ENCODE measurements at regions not wholly inside any gene's neighbourhood (a gene's known extent, or its start where the extent isn't known, plus 50 kb on each side); places are given as distances from the start of the nearest gene placed in this dataset.

DNA sequence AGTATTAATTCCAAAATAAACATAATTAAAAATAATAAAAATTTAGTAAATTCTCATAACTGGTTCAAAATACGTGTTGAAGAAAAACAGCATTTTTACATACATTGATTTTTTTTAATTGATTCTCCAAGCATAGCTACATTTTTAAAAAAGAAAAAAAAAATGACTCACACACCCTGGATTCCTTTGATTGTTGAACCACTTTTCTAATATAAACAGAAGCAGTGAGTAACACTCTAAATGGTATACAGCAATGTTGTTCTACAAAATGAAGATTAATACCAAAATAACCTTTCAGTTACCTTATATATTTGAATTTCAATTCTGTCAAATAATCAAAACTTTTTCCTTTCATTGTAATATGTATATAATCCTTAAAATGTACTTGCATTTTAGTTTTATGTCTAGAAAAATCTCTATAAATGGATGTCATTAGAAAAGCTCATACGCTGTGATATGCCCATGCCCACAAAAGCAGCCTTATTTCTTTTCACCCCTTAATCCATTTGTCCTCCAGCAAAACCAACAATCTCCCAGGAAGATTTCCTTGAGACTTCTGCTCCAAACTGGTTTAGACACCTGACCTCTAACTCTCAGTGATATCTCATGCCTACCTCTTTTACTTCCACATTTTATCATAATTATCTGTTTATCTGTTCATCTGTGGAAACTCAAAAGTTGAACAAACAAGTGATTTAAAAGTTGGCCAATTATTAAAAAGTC, 246.4 kb upstream of the NR5A2 start:
- no peak overlapping the region for H3K4me3 ChIP-seq
- no peak overlapping the region for H3K9ac ChIP-seq (ENCODE audit: insufficient read depth in 1 of 2, low read length in 2 of 2)
- ATAC-seq (ENCODE audit: insufficient read depth, low FRiP score) (no peak), DNase-seq (no peak)
- TF ChIP-seq, protein P1, sequence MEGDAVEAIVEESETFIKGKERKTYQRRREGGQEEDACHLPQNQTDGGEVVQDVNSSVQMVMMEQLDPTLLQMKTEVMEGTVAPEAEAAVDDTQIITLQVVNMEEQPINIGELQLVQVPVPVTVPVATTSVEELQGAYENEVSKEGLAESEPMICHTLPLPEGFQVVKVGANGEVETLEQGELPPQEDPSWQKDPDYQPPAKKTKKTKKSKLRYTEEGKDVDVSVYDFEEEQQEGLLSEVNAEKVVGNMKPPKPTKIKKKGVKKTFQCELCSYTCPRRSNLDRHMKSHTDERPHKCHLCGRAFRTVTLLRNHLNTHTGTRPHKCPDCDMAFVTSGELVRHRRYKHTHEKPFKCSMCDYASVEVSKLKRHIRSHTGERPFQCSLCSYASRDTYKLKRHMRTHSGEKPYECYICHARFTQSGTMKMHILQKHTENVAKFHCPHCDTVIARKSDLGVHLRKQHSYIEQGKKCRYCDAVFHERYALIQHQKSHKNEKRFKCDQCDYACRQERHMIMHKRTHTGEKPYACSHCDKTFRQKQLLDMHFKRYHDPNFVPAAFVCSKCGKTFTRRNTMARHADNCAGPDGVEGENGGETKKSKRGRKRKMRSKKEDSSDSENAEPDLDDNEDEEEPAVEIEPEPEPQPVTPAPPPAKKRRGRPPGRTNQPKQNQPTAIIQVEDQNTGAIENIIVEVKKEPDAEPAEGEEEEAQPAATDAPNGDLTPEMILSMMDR (IDR thresholded peaks at IDR 0.05; ENCODE audit: control extremely low read depth, extremely low read depth): no peak
- no peaks in the 10 kb centered on the region for H3K36me3 ChIP-seq (ENCODE audit: control insufficient read depth in 4 of 4, insufficient read depth in 4 of 4, low read length in 4 of 4)
- no peak overlapping the region for H3K27ac ChIP-seq (ENCODE audit: low read depth in 1 of 2, low read length in 1 of 2)
- H3K4me1 ChIP-seq (ENCODE audit: control insufficient read depth in 5 of 5, insufficient read depth in 5 of 5, low read length in 5 of 5): no peaks in the 10 kb centered on the region
- no peaks in the 10 kb centered on the region for H3K9me3 ChIP-seq (ENCODE audit: control insufficient read depth in 4 of 4, insufficient read depth in 3 of 4, low read length in 3 of 4)
- H3K27me3 ChIP-seq (ENCODE audit: control insufficient read depth in 3 of 3, insufficient read depth in 3 of 3, low read length in 2 of 3): no peaks in the 10 kb centered on the region
- 93 to 97% methylated on average over 2 of the region's 2 CpGs for WGBS, 2 donors

DNA sequence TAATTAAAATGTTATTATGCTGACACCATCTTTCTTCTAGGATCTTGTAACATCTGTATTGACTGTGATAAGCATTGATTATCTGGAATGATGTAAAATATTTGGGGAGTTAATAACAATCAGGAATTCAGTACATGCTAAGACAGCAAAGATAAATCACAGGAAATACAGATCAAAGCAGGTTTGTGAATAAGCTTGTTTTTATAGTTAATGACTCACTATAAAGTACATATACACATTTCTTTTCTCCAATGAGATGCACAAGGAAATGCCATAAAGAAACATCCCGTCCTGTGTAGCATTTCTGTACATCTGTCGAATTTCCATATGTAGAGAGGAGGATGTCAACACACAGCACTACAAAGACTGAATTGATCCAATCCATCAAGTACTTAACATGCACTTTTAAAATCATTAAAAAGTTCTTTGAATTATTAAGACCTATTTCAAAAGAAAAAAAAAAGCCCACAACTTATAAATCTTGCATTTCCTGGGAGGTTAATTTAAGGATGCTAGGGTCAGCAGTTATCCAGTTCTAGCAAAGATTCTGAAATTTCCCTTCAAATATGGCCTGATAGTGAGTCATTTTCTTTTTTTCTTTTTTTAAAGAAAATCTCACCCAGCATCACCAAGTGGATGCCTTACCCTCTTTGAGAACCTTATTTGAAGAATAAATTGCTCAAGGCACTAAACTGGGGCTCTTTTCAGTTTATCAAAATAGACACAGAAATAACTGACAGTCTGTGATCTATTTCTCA, 243.2 kb upstream of the NR5A2 start:
- Histone ChIP-seq H3K27ac (ENCODE audit: low read depth in 1 of 2, low read length in 1 of 2) (no peak overlapping the region), H3K36me3 (ENCODE audit: control insufficient read depth in 4 of 4, insufficient read depth in 4 of 4, low read length in 4 of 4) (no peaks in the 10 kb centered on the region), H3K9me3 (ENCODE audit: control insufficient read depth in 4 of 4, insufficient read depth in 3 of 4, low read length in 3 of 4) (no peaks in the 10 kb centered on the region), H3K27me3 (ENCODE audit: control insufficient read depth in 3 of 3, insufficient read depth in 3 of 3, low read length in 2 of 3) (no peaks in the 10 kb centered on the region), H3K4me1 (ENCODE audit: control insufficient read depth in 5 of 5, insufficient read depth in 5 of 5, low read length in 5 of 5) (no peaks in the 10 kb centered on the region), H3K9ac (ENCODE audit: insufficient read depth in 1 of 2, low read length in 2 of 2) (no peak overlapping the region), H3K4me3 (no peak overlapping the region)
- DNase-seq (no peak), ATAC-seq (ENCODE audit: insufficient read depth, low FRiP score) (no peak)
- 53 to 55% methylated on average over 2 of the region's 2 CpGs for WGBS, 2 donors
- TF ChIP-seq, protein P1 (IDR thresholded peaks at IDR 0.05; ENCODE audit: control extremely low read depth, extremely low read depth): no peak

DNA sequence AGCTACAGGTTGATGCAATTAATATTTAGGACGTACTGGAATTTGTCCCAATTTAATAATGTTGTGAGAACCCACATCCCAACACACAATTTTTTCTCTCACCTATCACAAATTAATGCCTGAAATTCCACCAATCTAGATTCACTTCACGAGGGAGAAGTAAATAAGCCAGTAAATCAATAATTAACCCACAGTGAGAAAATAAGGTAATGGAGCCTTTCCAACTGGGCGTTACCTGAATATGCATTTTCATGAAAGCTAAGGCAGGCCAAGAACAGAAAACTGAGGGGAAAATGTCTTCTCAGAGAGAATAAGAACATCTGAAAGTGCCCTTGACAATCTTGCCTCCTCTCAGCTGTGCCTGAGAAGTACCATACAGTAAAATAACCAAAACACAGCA, 240.8 kb upstream of the NR5A2 start:
- Histone ChIP-seq H3K4me1 (ENCODE audit: control insufficient read depth in 5 of 5, insufficient read depth in 5 of 5, low read length in 5 of 5) (no peaks in the 10 kb centered on the region), H3K4me3 (no peak overlapping the region), H3K9me3 (ENCODE audit: control insufficient read depth in 4 of 4, insufficient read depth in 3 of 4, low read length in 3 of 4) (no peaks in the 10 kb centered on the region), H3K27ac (ENCODE audit: low read depth in 1 of 2, low read length in 1 of 2) (no peak overlapping the region), H3K27me3 (ENCODE audit: control insufficient read depth in 3 of 3, insufficient read depth in 3 of 3, low read length in 2 of 3) (no peaks in the 10 kb centered on the region), H3K36me3 (ENCODE audit: control insufficient read depth in 4 of 4, insufficient read depth in 4 of 4, low read length in 4 of 4) (no peaks in the 10 kb centered on the region), H3K9ac (ENCODE audit: insufficient read depth in 1 of 2, low read length in 2 of 2) (no peak overlapping the region)
- DNase-seq (no peak), ATAC-seq (ENCODE audit: insufficient read depth, low FRiP score) (no peak)
- WGBS, 2 donors: 83 to 93% methylated on average over 3 of the region's 3 CpGs
- TF ChIP-seq, protein P1 (IDR thresholded peaks at IDR 0.05; ENCODE audit: control extremely low read depth, extremely low read depth): no peak

Data from lung (tissue), 11 donors.